ENCODE measurements at regions not wholly inside any gene's neighbourhood (a gene's known extent, or its start where the extent isn't known, plus 50 kb on each side); places are given as distances from the start of the nearest gene placed in this dataset.

DNA sequence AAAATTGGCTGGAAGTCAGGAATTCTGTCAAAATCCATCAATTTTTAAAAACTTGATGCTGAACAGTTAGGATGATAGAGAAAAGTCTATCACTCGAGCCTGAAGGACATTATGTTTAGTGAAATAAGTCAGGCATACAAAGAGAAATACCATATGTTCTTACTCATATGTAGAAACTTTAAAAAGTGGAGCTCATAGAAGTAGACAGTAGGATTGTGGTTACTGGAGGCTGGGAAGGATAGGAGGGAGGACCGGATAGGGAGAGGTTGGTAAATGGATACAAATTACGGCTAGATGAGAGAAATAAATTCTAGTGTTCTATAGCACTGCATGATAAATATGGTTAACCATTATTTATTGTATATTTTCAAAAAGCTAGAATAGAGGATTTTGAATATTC lies 389.5 kb upstream of the RASGRP1 start:
- no peak overlapping the region for H3K4me3 ChIP-seq (ENCODE audit: control insufficient read depth, low read depth, low read length)
- TF ChIP-seq, protein P1, sequence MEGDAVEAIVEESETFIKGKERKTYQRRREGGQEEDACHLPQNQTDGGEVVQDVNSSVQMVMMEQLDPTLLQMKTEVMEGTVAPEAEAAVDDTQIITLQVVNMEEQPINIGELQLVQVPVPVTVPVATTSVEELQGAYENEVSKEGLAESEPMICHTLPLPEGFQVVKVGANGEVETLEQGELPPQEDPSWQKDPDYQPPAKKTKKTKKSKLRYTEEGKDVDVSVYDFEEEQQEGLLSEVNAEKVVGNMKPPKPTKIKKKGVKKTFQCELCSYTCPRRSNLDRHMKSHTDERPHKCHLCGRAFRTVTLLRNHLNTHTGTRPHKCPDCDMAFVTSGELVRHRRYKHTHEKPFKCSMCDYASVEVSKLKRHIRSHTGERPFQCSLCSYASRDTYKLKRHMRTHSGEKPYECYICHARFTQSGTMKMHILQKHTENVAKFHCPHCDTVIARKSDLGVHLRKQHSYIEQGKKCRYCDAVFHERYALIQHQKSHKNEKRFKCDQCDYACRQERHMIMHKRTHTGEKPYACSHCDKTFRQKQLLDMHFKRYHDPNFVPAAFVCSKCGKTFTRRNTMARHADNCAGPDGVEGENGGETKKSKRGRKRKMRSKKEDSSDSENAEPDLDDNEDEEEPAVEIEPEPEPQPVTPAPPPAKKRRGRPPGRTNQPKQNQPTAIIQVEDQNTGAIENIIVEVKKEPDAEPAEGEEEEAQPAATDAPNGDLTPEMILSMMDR (IDR thresholded peaks at IDR 0.05; ENCODE audit: control insufficient read depth, insufficient read depth, low read depth, low read length, missing control alignments): no peak
- no peak for DNase-seq (ENCODE audit: low read depth)

DNA sequence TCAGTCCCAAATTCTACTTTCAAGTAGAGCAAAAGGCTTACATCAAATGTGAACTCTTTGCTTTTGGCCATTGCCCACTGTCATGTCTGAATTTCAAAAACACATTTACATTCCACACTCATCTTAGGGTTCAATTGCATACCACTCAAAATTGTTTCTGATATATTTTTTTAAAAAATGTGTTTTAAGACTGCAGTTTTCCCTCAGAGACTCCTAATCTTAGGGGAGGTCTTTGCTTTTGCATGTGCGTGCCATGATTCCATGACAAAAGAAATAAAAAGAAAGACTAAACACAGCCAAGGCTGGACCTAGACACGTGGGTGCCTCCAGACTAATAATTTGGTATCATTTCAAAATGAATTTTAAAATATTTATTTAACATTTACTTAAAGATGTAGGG lies 396.8 kb upstream of the RASGRP1 start:
- no peak for DNase-seq (ENCODE audit: low read depth)
- TF ChIP-seq, protein P1 (IDR thresholded peaks at IDR 0.05; ENCODE audit: control insufficient read depth, insufficient read depth, low read depth, low read length, missing control alignments): no peak
- no peak overlapping the region for H3K4me3 ChIP-seq (ENCODE audit: control insufficient read depth, low read depth, low read length)

DNA sequence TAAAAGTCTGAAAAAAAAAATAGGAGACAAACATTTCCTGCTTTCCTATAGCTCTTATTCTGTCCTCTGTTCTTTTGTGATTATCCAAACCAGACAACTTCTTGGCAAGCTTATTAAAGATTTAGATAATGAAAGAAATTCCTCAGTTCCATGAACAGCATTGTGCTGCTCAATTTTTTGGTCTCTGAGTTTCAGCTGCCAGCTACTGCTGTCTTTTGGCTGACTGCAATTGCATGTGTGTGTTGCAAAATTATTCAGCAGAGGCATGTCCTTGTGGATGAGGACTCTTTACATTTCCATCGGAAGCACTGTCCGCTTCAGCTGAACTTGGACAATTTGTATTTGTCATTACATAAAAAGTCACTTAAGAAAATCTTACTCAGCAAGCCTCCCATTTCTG lies 397.3 kb upstream of the RASGRP1 start:
- DNase-seq (ENCODE audit: low read depth): peak; percentile 10
- TF ChIP-seq, protein P1 (IDR thresholded peaks at IDR 0.05; ENCODE audit: control insufficient read depth, insufficient read depth, low read depth, low read length, missing control alignments): no peak
- H3K4me3 ChIP-seq (ENCODE audit: control insufficient read depth, low read depth, low read length): no peak overlapping the region

DNA sequence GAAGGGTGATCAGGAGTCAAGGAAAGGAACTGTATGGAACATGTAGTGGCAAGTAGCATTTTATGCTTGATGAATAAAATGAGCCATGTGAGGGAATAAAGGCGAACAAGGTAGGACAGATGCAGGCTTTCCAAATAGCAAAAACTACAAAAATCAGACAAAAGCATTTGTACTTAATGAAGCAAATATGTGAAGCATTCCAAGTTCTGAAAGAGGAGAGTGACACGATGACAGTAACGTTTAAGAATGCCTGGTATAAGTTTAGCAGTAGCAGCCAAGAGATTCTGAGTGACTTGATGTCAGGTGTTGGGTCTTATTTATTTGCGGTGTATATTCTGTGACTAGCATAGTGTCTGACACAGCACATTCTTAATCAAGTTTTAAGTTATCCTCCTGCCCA lies 408.2 kb upstream of the RASGRP1 start:
- TF ChIP-seq, protein P1 (IDR thresholded peaks at IDR 0.05; ENCODE audit: control insufficient read depth, insufficient read depth, low read depth, low read length, missing control alignments): no peak
- no peak overlapping the region for H3K4me3 ChIP-seq (ENCODE audit: control insufficient read depth, low read depth, low read length)
- no peak for DNase-seq (ENCODE audit: low read depth)

DNA sequence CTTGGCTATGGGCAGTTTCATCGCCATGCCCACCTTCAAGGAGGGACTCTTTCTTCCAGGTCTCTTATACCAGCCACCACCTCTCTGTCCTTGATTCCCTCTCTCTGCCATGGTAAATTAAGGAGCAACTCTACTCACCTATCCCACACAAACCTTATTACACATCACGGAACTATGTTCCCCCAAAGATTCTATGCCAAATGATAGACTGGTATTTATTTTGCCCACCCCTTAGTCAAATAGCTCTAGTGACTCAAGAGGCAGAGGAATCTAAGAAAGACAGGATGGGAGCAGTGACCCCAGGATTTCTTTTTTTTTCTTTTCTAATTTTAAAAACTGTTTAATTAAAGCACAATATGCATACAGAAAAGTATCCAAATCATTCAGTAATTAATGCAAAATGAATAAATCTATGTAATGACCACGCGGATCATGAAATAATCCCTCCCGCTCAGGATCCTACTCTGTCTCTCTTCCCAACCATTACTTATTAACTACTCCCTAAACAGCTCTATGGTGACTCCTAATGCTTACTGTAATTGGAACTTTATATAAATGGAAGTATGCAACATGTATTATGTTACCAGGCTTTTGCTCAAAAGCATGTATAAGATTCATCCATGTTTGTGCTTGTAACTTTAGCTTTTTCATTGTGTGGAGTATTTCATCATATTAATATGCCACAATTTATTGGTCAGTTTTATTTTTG lies 410.8 kb upstream of the RASGRP1 start:
- TF ChIP-seq, protein P1 (IDR thresholded peaks at IDR 0.05; ENCODE audit: control insufficient read depth, insufficient read depth, low read depth, low read length, missing control alignments): no peak
- H3K4me3 ChIP-seq (ENCODE audit: control insufficient read depth, low read depth, low read length): no peak overlapping the region
- no peak for DNase-seq (ENCODE audit: low read depth)

DNA sequence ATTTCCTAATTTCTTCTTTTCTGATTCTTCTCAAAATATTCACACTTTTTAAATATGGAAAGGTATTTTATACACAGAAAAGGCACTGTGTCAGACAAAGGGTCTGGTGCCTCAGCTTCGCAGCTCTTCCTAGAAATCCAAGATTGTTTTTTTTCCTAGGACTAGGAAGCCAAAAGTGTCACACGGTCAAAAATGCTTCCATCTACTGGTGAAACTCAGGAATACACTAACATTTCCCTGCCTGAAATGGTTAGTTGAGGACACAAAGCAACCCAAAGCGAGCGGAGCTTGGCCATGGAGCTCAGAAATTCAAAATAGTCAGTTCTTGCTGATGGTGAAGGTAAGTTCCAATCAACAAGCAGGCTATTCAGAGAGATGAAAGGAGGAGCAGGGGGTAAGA lies 426.5 kb upstream of the RASGRP1 start:
- TF ChIP-seq, protein P1 (IDR thresholded peaks at IDR 0.05; ENCODE audit: control insufficient read depth, insufficient read depth, low read depth, low read length, missing control alignments): peak; percentile 54
- DNase-seq (ENCODE audit: low read depth): no peak

More for the DNA sequence above, 426.5 kb upstream of the RASGRP1 start:
- no peak overlapping the region for H3K4me3 ChIP-seq (ENCODE audit: control insufficient read depth, low read depth, low read length)

Measured in AG09309 (cell line).